K562 (cell line): ENCODE measurements at regions not wholly inside any gene's neighbourhood (a gene's known extent, or its start where the extent isn't known, plus 50 kb on each side); places are given as distances from the start of the nearest gene placed in this dataset.

Source experiments
- ATAC-seq: fragments of 200-7000 bp; cut with Tn5 transposase; 3 replicates; pipeline ENCODE4 v1.9.1; 2020; ENCODE audit warnings: moderate library complexity
- BruUV-seq: library from RNA; stranded (reverse); fragments of 400-500 nt; replicated peaks from 2 replicates; lab custom pipeline; 2021; lab: Mats Ljungman, UMichigan
- CTCF ChIA-PET: fragments of 300-600 bp; formaldehyde crosslinking; extraction: SDS; loops from one replicate; lab custom pipeline; 2021; ENCODE audit warnings: low intra/inter-chr PET ratio; lab: Yijun Ruan, JAX
- POLR2A ChIA-PET: fragments of 300-600, 350-650 bp; sonication (Branson Sonifier 250); formaldehyde crosslinking; extraction: SDS; loops from one replicate; lab custom pipeline; 2021; ENCODE audit warnings: antibody characterized with exemption, inconsistent platforms; lab: Yijun Ruan, JAX
- DNase-seq, 4 experiments: peaks; one replicate each; pipeline versions ENCODE4 v3.0.0 to v3.0.0-alpha.2; 2011 to 2018; ENCODE audit warnings: low spot score in 3 of 4, mixed read lengths in 3 of 4; ENCODE audit errors: extremely low read depth in 1 of 4
- FAIRE-seq: peaks from 2 replicates; lab custom pipeline; 2011; peaks lifted over from hg19 to GRCh38; lab: Jason Lieb, UNC
- H2AFZ ChIP-seq: 2 replicates; pipeline ENCODE4 v1.6.0; 2011; ENCODE audit warnings: low read depth, low read length, control low read depth, inconsistent platforms
- H3K27ac ChIP-seq: fragments of 200-600 bp; 3 replicates; pipeline ENCODE4 v1.8.0; 2011; ENCODE audit warnings: low read depth, mild to moderate bottlenecking, control low read depth, inconsistent platforms, low read length, moderate library complexity, mixed read lengths; ENCODE audit errors: extremely low read depth
- H3K27me3 ChIP-seq, 2 experiments: fragments of 300-600 bp in 1 of 2; 2 replicates in 1 of 2; 3 replicates in 1 of 2; pipeline versions ENCODE4 v1.6.0 to v1.8.0; 2011; ENCODE audit warnings: inconsistent platforms in 2 of 2, low read length in 2 of 2, mild to moderate bottlenecking in 1 of 2, mixed read lengths in 1 of 2, moderate library complexity in 1 of 2; ENCODE audit not compliant: control insufficient read depth in 2 of 2, insufficient read depth in 2 of 2
- H3K36me3 ChIP-seq: fragments of 300-600 bp; 3 replicates; pipeline ENCODE4 v1.8.0; 2011; ENCODE audit warnings: mild to moderate bottlenecking, low read length, inconsistent platforms; ENCODE audit not compliant: control insufficient read depth, insufficient read depth
- H3K4me1 ChIP-seq, 2 experiments: fragments of 200-600 bp in 1 of 2; replicated peaks in 1 of 2; 2 replicates in 1 of 2; 3 replicates in 1 of 2; pipeline versions ENCODE4 v1.5.1 to v1.8.0; 2011; ENCODE audit warnings: inconsistent platforms in 2 of 2, low read length in 2 of 2, mild to moderate bottlenecking in 1 of 2, mixed read lengths in 1 of 2, moderate library complexity in 1 of 2; ENCODE audit not compliant: control insufficient read depth in 2 of 2, insufficient read depth in 2 of 2
- H3K4me2 ChIP-seq: 2 replicates; pipeline ENCODE4 v1.6.1; 2011; ENCODE audit warnings: low read length, control low read depth, inconsistent platforms, mixed read lengths; ENCODE audit not compliant: insufficient read depth
- H3K4me3 ChIP-seq: fragments of 200-600 bp; sonication (generic), shearing (Covaris generic); 2 replicates; pipeline ENCODE4 v1.5.1; 2016; ENCODE audit warnings: control low read depth, inconsistent platforms
- H3K79me2 ChIP-seq: fragments of 200-600 bp; 3 replicates; pipeline ENCODE4 v1.8.0; 2011; ENCODE audit warnings: low read length, inconsistent platforms; ENCODE audit not compliant: control insufficient read depth, insufficient read depth
- H3K9ac ChIP-seq, 2 experiments: 2 replicates each; pipeline versions ENCODE4 v1.6.0 to v1.6.1; 2011; ENCODE audit warnings: low read depth in 2 of 2, low read length in 2 of 2, control low read depth in 1 of 2, inconsistent platforms in 1 of 2, mild to moderate bottlenecking in 1 of 2, mixed read lengths in 1 of 2; ENCODE audit not compliant: insufficient read depth in 1 of 2
- H3K9me1 ChIP-seq: one replicate; pipeline ENCODE4 v1.6.0; 2011; ENCODE audit warnings: inconsistent platforms, mild to moderate bottlenecking, low read length, moderate library complexity; ENCODE audit not compliant: control insufficient read depth, insufficient read depth
- H3K9me3 ChIP-seq: replicated peaks from 2 replicates; pipeline ENCODE4 v1.5.1; 2011; ENCODE audit warnings: low read depth, low read length, inconsistent platforms; ENCODE audit not compliant: control insufficient read depth, insufficient read depth
- H4K20me1 ChIP-seq: replicated peaks from 2 replicates; pipeline ENCODE4 v1.6.1; 2011; ENCODE audit warnings: low read length, inconsistent platforms, mixed read lengths; ENCODE audit not compliant: control insufficient read depth, insufficient read depth
- CEBPZ ChIP-seq: fragments of 150-350 bp; IDR thresholded peaks from 2 replicates; pipeline ENCODE4 v1.6.1; 2014; ENCODE audit warnings: low read depth, mild to moderate bottlenecking, low read length, borderline replicate concordance
- DDX20 ChIP-seq: fragments of 450-650 bp; IDR thresholded peaks from 2 replicates; pipeline ENCODE4 v1.6.1; 2016; ENCODE audit warnings: missing genetic modification characterization, low read depth, mild to moderate bottlenecking, missing compliant biosample characterization, moderate library complexity
- FOXJ3 ChIP-seq: sonication (generic); formaldehyde crosslinking; IDR thresholded peaks from 2 replicates; pipeline ENCODE4 v1.4.0; 2020; ENCODE audit warnings: mild to moderate bottlenecking, missing genetic modification reagents
- HSF4 ChIP-seq: fragments of 250-450 bp; sonication (Bioruptor Pico); IDR thresholded peaks from 2 replicates; pipeline ENCODE4 v2.1.2; 2022; ENCODE audit warnings: mild to moderate bottlenecking, moderate library complexity, borderline replicate concordance
- L3MBTL2 ChIP-seq: fragments of 450-650 bp; IDR thresholded peaks from 2 replicates; pipeline ENCODE4 v1.6.1; 2016; ENCODE audit warnings: mild to moderate bottlenecking, moderate library complexity
- MYNN ChIP-seq, 2 experiments: sonication (generic); formaldehyde crosslinking in 1 of 2; IDR thresholded peaks; 2 replicates each; pipeline versions ENCODE4 v1.5.0 to v1.6.1; 2016 to 2020; ENCODE audit warnings: antibody characterized with exemption in 1 of 2, missing genetic modification reagents in 1 of 2
- POLR2A ChIP-seq: fragments of 450-650 bp; conservative IDR thresholded peaks from 2 replicates; pipeline ENCODE4 v1.6.1; 2016
- PRDM10 ChIP-seq: fragments of 450-650 bp; IDR thresholded peaks from 2 replicates; pipeline ENCODE4 v1.6.1; 2018; ENCODE audit not compliant: partially characterized antibody
- RBM25 ChIP-seq: fragments of 200-400 bp; formaldehyde crosslinking; IDR thresholded peaks from 2 replicates; pipeline ENCODE4 v1.6.1; 2018; ENCODE audit warnings: low read length, low read depth, moderate library complexity; ENCODE audit not compliant: severe bottlenecking
- THAP12 ChIP-seq: fragments of 250-450 bp; sonication (Bioruptor Pico); IDR thresholded peaks from 2 replicates; pipeline ENCODE4 v1.9.0; 2021; ENCODE audit warnings: mild to moderate bottlenecking, inconsistent platforms
- ZNF217 ChIP-seq: sonication (generic); formaldehyde crosslinking; IDR thresholded peaks from 2 replicates; pipeline ENCODE4 v1.8.0; 2022; ENCODE audit warnings: mild to moderate bottlenecking, missing genetic modification reagents
- ZNF23 ChIP-seq: fragments of 250-450 bp; sonication (Bioruptor Pico); IDR thresholded peaks from 2 replicates; pipeline ENCODE4 v1.4.0; 2020; ENCODE audit warnings: mild to moderate bottlenecking
- ZNF41 ChIP-seq: fragments of 250-450 bp; sonication (Bioruptor Pico); conservative IDR thresholded peaks from 2 replicates; pipeline ENCODE4 v1.4.0; 2020; ENCODE audit warnings: mild to moderate bottlenecking
- WGBS: fragments of 100-300 bp; shearing (Covaris generic); methylation state at CpG from one replicate; pipeline ENCODE4 v1.1.6; 2016; ENCODE audit warnings: low coverage, mixed read lengths; ENCODE audit not compliant: insufficient coverage; ENCODE audit errors: missing lambda C conversion rate; 5-methylcytosine and 5-hydroxymethylcytosine counted together
- in situ Hi-C: fragments of 300-500 bp; cut with MboI; formaldehyde crosslinking; loops from 4 replicates; pipeline ENCODE4 v1.15.0; 2018; ENCODE audit warnings: inconsistent platforms, mixed read lengths
- intact Hi-C: fragments of 100-400 bp; cut with micrococcal nuclease; formaldehyde crosslinking; loops from 2 replicates; pipeline ENCODE4 v1.14.2; 2022

- FAIRE-seq (no peak), ATAC-seq (no peak), DNase-seq (no peak)
- Histone ChIP-seq H3K27me3 (no peaks in the 10 kb centered on the region), H3K27ac (no peak overlapping the region), H3K36me3 (no peaks in the 10 kb centered on the region), H3K4me2 (no peak overlapping the region), H3K9me3 (no peaks in the 10 kb centered on the region), H3K4me3 (no peak overlapping the region), H3K9me1 (no peaks in the 10 kb centered on the region), H3K79me2 (no peaks in the 10 kb centered on the region), H4K20me1 (no peaks in the 10 kb centered on the region), H3K9ac (no peak overlapping the region), H3K4me1 (no peaks in the 10 kb centered on the region), H2AFZ (no peak overlapping the region)
- intact Hi-C loops (no loop called here), in situ Hi-C loops (no loop called here)
- 0% methylated on average over 2 of the region's 2 CpGs for WGBS
- BruUV-seq: no TSS peak
- ChIA-PET POLR2A (no interaction called here), CTCF (no interaction called here)
- TF ChIP-seq ZNF217 (CRISPR knock-in tag) (no peak), ZNF23 (CRISPR knock-in tag) (no peak), ZNF41 (CRISPR knock-in tag) (no peak), HSF4 (CRISPR knock-in tag) (no peak), PRDM10 (no peak), L3MBTL2 (no peak), RBM25 (no peak), DDX20 (tag) (no peak), CEBPZ (no peak), THAP12 (CRISPR knock-in tag) (no peak), FOXJ3 (CRISPR knock-in tag) (no peak), MYNN (IDR thresholded peaks at IDR 0.05) (no peak), MYNN (CRISPR knock-in tag; IDR thresholded peaks at IDR 0.05) (no peak), POLR2A (no peak)
These were observed 356.4 kb upstream of the RASGRP1 start for GRCh38 chr15:38920966-38921365.
